ENCODE measurements at regions not wholly inside any gene's neighbourhood (a gene's known extent, or its start where the extent isn't known, plus 50 kb on each side); places are given as distances from the start of the nearest gene placed in this dataset.
"Not testable (repeated sequence)": the region's sequence is repeated elsewhere in the genome, so short reads cannot be mapped to it uniquely, and the experiment has no call there.

DNA sequence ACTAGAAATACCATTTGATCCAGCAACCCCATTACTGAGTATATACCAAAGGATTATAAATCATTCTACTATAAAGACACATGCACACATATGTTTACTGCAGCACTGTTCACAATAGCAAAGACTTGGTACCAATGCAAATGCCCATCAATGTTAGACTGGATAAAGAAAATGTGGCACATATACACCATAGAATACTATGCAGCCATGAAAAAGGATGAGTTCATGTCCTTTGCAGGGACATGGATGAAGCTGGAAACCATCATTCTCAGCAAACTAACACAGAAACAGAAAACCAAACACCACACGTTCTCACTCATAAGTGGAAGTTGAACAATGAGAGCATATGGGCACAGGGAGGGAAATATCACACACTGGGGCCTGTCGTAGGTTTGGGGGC lies 106.0 kb downstream of the SPATA18 start:
- not testable (repeated sequence) for DNase-seq (ENCODE audit: low spot score)

DNA sequence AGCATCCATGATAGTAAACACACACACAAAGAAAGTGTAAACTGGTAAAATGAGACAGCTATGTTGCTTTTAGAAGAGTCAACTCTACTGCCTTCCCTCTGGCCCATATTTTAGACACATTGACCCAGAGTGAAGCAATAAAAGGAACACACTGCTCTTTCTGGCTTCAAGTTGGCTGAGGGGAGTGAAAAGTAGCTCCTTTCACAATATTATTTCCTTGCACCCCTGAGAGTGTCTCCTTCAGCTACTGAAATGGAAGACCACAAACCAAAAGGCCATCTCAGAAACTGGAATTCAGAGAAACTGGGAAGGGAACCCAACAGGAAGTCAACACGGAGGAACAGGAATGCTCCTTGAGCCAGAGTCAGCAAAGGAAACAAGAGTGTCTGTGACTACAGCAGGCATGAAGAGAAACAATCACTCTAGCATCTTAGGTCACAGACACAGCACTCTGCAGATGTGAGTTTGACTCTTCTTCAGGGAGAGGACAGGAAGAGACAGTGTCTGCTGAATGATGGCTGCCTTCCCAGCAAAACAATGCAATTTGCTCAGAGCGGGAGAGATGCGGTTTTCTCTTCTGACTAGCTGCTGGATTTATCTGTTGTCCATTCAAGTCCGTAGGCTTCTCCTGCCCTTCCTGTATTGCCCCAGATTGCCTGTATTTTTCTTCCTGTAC lies 106.7 kb downstream of the SPATA18 start:
- no peak for DNase-seq (ENCODE audit: low spot score)

DNA sequence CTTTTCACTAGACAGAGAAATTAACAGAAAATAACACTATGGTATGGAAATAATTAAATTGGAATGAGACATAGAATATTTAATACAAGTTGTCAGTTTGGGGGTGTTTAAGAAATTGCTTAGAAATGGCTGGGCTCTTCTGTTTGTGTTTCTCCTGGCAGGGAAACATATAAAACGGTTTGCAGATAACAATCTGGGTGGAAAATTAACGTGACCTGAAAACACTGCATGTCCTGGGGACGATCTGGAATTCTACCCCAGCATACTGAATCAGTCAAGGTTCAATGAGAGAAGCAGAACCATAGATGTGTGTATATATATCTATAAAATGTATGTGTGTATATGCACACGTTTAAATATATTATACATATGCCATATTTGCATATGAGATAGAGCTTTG lies 109.8 kb downstream of the SPATA18 start:
- no peak for DNase-seq (ENCODE audit: low spot score)

DNA sequence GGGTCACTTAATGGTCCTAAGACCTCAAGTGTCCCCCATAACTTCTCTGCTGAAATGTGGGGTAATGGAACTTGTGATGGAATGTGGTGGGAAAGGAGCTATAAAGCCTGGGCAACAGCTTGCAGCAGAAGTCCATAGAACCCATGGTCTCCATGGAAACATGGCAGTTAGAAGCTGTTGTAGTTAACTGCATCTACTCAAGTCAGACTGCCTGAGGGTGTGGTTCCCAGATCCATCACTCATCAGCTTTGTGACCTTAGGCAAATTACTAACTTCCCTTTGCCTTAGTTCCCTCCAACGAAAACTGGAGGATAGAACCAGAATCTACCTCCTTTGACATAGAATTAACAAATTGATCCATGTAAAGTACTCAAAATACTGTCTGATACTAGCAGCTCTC lies 113.0 kb downstream of the SPATA18 start:
- no peak for DNase-seq (ENCODE audit: low spot score)

DNA sequence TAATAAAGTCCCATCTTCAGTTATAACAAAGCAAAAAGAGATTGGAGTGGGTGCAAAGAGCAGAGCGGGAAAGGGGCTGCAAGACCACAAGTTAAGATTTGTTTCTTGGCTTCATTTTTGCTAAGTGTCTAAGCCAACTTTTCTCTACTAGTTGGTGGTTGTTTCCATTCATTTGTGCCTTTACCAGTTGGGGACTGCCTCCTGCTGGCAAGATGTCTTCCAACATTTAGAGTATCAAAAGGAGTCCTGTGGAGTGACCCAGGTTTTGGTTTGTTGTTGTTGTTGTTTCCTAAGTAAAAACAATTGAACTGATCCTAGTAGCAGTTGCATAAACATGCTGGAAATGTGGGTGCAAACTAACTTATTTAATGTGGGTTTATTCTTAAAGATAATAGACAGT lies 121.1 kb downstream of the SPATA18 start:
- DNase-seq (ENCODE audit: low spot score) = no peak

DNA sequence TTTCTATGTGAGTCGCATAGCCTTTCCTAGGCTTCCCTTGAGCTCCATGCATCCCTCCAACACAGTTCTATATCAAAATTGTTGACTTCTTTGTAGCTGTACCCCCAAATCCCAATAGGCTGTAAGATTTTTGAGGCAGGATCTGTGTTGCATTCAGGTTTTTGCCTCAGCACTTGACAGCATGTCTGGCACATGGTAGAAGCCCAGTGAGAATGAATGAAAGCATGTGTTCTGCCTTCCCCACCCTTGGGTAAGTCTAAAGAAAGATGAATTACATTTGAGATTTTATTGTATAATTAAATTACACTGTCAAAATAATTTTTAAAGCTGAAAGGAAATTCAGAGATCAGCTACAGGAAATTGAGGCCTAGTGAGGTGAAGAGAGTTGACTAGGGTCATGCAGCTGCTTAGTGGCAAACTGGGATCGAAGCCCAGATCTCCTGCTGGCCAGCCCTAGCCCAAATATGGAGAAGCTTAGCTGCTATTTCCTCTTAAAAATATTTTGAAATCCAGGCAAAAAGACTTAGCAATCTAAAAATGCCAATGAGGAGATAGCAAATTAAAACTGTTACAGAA lies 122.5 kb downstream of the SPATA18 start:
- DNase-seq (ENCODE audit: low spot score) = no peak

DNA sequence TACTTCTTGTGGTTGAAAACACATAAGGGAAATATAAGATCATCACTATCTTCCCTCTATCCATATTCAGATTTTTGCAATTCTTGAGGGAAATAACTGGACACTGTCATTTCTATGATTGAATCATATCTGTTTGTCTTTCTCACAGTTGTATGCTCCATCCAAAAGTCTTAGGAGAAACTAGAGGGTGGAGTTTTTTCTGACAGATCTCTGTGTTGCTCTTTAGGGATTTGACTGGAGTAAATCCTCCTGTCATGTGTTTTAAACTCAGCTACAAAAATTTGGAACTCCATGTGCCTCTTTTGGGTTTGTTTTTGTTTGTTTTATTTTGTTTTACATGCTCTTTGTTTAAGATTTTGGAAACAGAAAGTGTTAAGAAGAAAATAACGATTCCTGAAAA lies 136.5 kb downstream of the SPATA18 start:
- DNase-seq (ENCODE audit: low spot score) = no peak

DNA sequence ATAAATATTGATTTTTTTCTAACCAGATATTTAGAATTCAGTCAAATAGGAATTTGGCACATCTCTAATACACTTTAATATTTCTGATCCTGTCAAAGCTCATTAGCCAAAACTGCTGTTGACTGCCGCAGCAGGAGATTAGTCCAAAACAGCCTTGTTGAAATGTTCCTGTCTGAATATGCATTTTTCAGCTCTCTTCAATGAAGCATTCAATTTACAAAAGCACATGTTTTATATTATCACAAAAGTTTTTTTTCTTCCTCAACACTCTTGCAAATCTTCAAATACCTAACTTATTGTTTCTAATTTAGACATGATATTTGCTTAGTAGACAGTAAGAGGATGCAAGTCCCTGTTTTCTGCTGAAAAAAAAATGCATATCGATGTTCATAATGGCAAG lies 140.9 kb downstream of the SPATA18 start:
- DNase-seq (ENCODE audit: low spot score) = no peak

DNA sequence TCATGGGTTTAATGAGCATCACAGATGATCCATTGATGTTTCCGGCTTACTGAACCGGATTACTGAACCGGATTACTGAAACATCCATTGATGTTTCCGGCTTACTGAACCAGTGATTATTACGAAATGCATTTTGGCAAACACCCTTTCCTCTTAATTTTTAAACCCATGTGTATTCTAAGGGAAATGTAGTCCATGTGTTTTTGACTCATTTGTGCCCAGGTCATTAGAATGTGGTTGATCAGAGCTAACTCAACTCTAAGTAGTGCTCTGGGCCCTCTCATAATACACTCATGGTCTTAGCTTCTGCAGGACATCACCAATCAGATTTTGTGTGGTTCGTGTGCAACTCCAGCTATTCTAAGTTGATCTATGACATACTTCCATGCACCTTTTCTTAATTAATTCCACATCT lies 141.6 kb downstream of the SPATA18 start:
- no peak for DNase-seq (ENCODE audit: low spot score)

DNA sequence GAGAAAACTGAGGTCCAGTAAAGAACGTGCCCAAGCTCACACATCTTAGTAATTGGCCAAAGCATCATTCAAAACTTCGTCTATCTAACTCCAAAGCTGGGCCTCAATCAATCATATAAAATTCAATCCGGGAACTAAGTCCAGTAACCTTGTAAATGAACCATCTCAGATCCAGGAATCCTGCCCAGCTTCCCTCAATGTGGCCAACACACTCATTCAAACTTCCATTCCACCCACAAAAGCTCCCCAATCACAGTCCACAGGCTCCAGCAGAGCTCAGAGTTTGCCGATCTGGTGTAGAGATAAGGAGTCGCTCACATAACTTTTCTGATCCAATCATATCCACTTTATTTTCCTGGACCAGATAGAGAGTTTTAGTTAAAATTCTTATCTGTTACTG lies 144.8 kb downstream of the SPATA18 start:
- DNase-seq (ENCODE audit: low spot score) = no peak

DNA sequence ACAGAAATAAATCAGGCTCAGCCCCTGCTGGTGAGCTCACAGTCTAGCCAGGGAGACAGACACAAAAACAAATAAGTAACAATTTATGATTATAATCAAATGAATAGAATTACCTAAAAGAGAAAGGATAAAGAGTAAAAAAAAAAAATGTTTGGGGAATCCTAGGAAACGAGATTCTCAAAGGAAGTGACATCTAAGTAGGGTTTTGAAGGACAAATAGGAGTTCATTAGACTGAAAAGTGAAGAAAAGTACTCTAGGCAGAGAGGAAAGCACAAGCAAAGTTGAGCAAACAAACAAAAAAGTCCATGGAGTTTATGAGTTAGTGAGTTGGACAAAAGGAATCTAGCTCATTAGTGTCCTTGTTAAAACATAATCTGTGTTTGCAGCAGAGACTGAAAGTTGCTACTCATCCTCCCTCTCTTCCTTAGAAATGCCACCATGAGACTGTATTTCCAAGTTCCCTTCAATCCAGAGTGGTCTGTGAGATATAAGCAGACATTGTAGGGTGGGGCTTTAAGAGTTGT lies 145.6 kb downstream of the SPATA18 start:
- DNase-seq (ENCODE audit: low spot score) = no peak

DNA sequence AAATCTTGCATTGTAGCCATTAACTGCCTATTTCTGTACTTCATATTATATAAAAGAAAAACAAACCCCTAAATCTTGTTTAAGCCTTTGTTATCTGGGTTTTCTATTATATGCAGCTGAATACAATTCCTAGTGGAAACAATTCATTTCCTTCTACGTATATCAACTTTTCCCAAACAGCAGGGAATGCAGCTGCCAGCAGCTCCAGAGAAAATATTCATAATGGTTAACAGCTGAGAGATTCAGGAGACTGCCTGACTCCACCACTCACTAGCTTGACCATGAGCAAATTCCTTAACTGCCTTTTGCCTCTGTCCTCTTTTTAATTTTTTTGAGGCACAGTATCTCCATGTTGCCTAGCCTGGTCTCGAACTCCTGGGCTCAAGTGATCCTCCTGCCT lies 146.2 kb downstream of the SPATA18 start:
- DNase-seq (ENCODE audit: low spot score) = no peak

DNA sequence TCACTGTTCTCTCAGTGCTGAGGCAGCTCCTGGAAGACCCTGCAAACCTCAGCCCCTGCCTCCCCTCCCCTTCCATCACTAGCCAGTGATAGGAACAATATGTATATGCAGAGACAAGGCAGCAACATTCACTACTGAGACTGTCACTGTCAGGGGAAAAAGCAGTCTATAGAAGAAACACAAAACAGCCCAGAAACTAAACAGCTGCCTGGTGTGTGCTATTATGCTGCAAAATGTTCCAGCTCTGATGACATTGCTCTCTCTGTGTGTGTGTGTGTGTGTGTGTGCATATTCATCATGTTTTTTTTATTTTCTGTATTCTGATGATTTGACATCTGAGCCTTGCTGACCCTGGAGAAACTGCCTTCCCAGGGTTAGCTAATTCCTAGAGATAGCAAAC lies 147.2 kb downstream of the SPATA18 start:
- no peak for DNase-seq (ENCODE audit: low spot score)

DNA sequence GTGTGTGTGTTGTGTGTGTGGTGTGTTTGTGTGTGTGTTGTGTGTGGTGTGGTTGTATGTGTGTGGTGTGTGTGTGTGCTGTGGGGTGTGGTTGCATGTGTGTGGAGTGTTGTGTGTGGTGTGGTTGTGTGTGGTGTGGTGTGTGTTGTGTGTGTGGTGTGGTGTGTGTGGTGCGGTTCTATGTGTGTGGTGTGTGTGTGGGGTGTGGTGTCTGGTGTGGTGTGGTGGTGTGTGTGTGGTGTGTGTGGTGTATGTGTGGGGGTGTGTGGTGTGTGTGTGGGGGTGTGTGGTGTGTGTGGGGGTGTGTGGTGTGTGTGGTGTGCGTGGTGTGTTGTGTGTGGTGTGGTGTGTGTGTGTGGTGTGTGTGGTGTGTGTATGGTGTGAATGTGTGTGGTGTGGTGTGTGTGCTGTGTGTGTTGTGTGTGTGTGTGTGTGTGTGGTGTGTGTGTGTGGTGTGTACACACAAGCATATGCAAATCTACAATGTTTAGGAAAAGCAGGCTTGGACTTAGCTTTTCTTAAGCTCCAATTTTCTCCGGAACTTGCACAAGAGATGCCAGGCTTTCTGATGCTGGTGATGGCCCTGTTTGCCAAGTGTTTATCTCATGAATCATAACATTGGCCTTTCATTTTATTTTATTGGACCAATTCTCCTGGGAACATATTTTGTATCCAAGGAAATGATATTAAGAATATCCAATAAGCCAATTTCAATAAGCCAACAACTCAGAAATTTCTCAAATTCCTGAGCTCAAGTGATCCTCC lies 148.7 kb downstream of the SPATA18 start:
- no peak for DNase-seq (ENCODE audit: low spot score)

DNA sequence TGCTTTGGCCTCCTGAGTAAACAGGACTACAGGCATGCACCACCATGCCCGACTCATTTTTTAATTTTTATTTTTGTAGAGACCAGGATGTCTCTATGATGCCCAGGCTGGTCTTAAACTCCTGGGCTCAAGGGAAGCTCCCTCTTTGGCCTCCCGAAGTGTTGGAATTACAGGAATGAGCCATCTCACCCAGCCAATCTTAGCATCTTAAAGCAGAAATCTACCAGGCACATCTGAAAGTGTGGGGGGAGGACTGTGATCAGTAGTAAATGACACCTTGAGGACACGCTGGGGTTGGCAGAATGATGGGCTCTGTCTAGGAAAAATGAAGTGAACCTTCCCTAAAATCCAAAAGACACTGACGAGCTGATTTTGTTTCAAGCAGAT lies 149.2 kb downstream of the SPATA18 start:
- no peak for DNase-seq (ENCODE audit: low spot score)

DNA sequence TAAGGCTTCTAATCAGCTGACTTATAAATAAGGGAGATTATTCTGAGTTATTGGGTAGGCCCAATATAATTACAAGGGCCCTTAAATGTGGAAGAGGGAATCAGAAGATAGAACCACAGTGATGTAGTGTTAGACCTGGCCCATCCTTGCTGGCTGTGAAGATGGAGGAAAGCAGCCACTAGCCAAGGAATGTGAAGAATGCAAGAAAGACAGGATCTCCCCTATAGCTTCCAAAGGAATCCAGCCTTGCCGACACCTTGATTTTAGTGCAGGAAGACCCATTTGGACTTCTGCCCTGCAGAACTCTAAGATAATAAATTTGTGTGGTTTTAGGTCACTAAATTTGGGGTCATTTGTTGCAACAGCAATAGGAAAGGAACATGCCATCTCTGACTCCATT lies 150.6 kb downstream of the SPATA18 start:
- no peak for DNase-seq (ENCODE audit: low spot score)

DNA sequence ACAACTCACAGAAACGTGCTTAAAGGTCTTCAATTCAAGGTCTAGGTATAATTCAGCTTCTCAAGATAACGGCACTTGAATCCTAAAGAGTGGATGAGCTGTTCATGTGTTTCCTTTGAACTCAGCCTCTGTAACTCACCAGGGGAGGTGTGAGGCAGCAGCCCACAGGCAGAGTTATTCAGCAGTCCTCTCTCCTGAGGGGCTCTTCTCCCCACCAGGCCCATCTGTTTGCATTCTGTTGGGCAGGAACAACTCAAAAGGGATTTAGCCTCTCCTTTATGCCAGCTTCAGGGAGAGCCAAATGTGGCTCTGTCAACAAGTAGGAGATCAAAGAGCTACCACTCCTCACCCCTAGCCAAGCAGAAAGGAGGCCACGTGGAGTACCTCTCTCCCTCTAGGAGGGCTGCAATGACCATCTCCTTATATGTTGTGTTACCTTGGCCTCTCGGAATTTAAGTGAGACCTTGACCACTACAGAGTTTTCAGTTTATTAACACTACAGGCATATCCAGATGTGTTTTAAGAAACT lies 151.2 kb downstream of the SPATA18 start:
- no peak for DNase-seq (ENCODE audit: low spot score)

DNA sequence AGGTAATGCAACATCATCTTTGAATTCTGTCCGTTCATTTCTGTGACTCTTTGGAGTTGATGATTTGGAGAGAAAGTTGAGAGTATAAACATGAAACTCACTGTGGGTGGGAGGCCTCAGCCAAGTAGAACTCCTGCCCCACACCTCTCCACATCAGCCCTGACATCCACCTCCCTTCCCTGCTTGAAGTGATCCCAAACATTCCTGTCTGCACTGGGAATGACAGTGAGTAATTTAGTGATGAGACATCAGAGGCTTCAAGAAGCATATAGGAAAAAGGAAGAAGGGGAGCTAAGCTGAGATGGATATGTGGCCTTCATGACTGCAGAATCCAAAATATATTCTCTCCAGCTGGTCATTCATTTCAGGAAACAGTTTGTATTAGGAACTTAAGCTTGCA lies 151.8 kb downstream of the SPATA18 start:
- no peak for DNase-seq (ENCODE audit: low spot score)

DNA sequence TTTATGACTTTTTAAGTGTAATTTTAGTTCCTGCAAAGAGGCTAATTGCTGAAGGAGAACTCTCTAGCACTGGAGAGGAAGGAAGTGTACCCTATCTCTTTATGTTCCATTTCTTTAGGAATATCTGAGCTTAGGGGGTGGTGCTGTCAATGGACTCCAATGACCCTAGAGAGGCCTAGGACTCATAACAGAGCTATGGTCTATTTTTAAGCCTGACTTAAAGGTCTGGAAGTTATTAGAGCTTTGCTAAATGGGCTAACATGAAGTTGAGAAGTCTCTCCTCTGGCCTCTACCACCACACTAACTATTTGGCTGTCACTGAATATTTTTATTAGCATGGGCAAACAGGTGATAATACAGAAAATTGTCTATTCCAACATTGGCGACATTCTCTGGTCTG lies 152.2 kb downstream of the SPATA18 start:
- no peak for DNase-seq (ENCODE audit: low spot score)

DNA sequence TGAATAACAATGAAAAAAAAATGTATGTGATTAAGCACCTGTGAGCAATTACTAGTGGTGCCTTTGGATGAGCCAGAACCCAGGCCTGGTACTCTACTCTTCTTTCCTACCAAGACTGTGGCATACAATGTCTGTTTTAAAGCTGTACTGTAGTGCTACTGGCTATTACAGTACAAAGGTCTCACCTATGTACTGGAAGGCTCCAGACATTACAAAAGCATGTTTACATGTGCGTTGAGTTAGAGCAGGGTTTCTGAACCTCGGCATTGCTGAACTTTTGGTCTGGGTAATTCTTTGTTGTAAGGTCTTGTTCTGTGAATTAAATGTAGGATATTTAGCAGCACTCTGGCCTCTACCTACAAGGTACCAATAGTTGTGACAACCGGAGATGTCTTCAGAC lies 153.8 kb downstream of the SPATA18 start:
- no peak for DNase-seq (ENCODE audit: low spot score)

DNA sequence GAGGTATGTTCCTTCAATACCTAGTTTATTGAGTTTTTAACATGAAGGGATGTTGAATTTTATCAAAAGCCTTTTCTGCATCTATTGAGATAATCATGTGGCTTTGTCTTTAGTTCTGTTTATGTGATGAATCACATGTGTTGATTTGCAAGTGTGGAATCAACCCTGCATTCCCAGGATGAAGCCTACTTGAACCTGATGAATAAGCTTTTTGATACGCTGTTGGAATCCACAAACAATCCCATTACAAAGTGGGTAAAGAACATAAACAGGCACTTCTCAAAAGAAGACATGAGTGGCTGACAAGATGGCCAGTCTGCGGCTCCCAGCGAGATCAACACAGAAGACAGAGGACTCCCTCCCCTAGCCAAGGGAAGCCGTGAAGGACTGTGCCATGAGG lies 156.0 kb downstream of the SPATA18 start:
- DNase-seq (ENCODE audit: low spot score) = not testable (repeated sequence)

DNA sequence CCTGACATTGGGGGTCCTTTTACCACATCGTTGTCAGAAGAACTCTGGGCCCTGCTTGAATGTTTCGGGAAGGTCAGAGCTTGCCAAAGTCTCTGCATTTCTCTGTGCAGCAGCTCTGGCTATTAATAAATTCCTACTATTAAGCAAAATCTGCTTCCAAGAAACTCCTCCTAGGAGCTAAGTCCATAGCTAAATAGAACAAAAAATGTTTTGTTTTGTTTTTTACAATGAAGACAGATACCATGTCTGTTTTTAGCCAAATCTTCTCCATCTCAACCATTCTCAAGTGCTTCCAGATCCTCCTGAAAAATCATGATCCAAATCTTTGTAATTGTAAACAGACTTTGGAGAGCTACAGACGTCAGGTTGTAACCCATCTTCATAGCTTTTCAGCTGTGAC lies 161.6 kb downstream of the SPATA18 start:
- DNase-seq (ENCODE audit: low spot score) = no peak

DNA sequence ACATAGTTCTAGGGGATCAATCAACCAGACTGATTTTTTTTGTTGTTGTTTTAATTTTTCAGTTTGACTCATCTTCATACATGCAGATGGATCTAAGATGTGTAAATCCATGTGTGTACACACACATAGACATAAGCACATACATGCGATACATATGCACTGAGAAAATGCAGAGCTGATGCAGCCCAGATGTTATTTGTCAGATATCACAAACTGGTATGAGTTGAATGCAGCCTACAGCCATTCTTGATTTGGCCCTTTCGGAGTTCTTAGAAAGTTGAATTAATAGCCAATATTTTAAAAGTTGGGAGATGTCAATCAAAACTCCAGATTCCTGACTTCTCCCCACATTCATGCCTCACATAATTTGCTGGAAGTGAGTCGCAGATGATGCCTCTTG lies 180.4 kb downstream of the SPATA18 start:
- DNase-seq (ENCODE audit: low spot score) = no peak
